GM18511 (cell line): ENCODE measurements at regions not wholly inside any gene's neighbourhood (a gene's known extent, or its start where the extent isn't known, plus 50 kb on each side); places are given as distances from the start of the nearest gene placed in this dataset.
A peak's percentile ranks its signal among the peaks of the same experiment; 100 is the strongest.

Experiments used
- ATAC-seq: cut with Tn5 transposase; IDR thresholded peaks from one replicate; pipeline ENCODE4 v1.9.1; 2021; ENCODE audit warnings: mild to moderate bottlenecking, moderate library complexity; ENCODE audit not compliant: unreplicated experiment

DNA sequence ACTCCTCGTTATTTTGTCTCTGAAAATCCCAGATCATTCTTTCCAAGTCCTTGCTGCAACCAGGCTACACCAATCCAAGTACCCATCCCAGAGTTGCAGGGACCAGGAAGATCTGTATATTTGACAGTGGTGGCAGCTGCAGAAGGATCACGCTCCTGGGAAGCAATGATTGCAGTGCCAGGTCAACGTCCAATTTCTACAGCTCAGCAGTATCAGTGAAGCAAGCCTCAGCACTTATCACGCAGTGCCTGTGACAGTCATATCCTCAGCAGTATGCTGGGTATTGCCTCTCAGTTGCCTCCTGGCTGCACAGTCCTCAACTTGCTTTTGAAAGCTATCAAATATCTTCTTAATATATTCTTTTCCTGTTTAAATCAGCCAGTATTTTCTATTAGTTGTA, 66.7 kb downstream of the BARHL2 start:
- no peak for ATAC-seq

DNA sequence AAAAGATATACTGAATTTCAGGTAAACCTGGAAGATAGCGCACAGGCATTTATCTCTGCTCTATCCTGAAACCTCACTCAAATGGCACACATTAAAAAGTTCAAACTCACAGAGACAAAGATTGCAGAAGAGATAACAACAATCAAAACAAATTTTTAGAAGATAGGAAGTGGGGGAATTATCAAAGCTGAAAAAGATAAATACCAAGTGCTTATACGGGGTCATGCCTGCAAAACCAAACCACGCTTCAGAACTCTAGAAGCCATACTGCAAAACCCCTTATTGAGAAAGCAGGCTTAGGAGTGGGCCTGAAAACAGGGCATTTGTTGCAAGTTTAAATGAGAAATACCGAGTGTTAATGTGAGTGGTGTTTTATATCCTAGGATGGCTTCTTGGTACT, 76.8 kb downstream of the BARHL2 start:
- ATAC-seq, result no peak

DNA sequence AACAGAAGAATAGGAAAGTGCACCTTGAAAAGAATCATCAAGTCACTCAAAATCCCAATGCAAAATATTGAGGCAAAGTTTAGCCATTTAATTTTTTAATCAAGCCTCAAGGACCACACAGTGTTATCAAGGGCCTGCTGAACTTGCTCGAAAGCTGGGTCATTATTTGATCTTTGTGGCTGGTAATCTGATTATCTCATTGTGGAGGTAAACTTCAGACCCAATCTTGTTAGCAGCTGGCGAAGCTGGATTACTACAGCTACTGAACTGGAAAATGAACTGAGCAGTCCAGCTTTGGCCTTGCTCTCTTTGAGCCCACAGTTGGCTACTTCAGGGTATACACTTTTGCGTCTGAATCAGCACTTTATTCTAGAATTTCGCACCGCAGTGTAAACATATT, 94.4 kb downstream of the BARHL2 start:
- no peak for ATAC-seq

DNA sequence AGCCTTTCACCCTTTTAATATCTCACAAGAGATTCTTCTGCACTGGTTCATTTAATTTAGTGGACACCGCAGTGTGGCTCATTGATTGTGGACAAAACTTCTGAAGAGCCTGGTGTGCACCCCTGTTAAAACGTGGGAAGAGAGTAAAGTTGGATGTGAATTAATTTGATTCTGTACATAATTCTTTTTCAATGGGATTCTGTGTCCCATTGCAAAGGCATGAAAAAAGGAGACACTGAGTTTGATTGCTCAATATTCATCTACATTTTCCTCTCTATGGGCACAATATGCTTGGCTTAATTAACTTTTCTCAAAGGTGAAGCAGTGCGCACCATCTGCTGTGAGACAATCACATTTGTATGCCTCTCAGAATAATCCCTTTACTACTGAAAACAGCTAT, 95.1 kb downstream of the BARHL2 start:
- no peak for ATAC-seq

DNA sequence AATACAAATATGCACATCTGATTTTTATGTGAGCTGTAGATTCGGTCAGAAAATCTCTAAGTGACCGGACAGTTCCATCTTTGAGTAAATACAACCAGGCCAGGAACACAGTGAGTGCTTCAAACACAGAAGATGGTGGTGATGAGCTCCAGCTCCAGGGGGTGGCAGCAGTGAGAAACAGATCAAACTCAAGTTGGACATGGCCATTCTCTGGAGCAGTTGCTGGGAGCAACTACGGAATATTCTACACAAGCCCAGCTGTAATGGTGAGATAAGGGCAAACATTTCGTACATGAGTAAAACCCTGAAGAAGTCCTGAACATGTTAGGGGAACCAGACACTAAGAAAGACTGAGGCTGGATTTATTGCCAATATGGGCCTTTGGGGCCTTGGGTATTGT, 100.7 kb downstream of the BARHL2 start:
- ATAC-seq, result no peak

DNA sequence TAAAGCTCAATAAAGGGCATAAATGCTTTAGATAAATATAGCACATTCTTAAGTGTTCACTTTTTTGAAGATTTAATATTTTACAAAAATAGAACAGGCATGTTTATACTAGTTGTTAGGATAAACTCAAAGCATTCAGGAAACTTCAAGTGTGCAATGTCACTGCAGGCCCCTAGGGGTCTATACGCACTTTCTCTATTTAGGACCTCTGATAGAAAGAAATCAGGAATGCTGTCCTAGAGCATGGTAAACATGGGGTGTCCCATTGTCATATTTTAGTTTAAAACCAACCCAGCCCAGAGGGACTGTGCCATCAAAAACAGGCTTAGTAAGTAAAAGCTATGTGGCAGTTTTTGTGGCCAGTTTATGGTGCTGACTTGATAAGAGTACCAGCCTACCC, 102.2 kb downstream of the BARHL2 start:
- ATAC-seq, result no peak

DNA sequence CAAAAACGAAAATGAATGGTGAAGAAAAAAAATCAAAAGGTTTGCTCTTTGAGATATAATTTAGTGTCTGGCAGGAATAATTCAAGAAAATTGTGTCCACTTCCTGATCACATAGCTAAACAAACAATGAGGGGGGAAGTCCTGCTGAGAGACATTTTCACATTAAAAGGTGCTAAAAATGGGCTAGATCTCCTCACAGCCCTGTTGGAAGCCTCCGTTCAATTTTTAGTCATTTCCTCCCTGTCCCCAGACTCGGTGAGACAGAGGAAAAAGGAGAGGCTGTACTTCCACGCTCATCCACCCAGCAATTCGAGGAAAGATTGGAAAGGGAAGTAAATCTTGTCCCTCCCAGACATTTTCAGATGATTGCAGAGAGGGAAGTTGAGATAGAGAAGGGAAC, 103.7 kb downstream of the BARHL2 start:
- no peak for ATAC-seq

DNA sequence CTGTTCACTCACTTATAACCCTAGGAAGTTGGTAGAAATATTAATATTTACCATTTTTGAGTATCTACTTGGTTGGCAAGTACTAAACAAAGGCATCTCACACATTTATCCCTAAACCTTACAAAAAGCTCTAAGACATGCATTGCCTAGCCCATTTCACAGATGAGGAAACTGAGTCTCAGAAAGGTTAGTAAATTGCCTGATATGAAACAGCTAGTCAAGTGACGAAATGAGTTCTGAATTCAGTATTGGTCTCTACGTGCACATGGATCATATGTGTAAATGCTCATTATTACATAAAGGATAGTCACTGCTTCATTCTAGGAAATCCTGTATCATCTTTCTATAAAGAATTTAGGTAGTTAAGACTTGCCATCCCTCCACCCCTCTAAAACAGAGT, 105.1 kb downstream of the BARHL2 start:
- ATAC-seq, result no peak

DNA sequence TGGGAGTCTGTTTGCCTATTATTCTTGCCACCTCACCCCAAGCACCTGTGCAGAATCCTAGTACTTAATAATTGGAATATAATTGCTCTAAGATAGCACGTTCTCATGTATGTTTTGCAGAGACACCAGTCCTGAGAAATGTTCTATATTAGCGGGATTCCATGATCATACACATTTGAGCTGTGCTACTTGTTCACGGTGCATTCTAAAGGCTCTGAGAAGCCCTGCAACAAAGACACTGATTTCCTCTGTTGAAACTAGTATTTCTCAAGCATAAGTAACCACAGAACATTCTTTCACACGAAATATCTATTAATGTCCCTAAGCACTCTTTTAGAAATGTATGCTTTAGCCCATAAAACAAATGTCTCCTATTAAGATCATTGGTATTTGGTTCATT, 109.4 kb downstream of the BARHL2 start:
- ATAC-seq, result no peak

DNA sequence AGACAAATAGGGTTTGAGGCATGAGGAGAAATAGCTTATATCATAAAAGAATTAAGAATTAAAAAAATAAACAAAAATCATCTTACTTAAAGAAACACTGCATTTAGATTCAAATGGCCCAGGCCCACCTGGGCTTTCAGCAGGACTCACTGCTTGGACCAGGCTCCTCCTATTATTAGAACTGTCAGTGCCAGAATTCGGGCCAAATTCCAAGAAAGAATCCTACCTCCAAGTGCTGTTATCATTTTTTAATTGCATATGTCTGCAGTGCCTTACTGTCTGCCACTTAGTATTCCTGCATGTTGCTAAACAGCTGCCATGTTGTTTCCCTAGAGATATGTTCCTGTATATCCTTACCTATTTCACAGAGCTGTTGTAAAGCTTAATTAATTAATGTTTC, 112.0 kb downstream of the BARHL2 start:
- no peak for ATAC-seq

DNA sequence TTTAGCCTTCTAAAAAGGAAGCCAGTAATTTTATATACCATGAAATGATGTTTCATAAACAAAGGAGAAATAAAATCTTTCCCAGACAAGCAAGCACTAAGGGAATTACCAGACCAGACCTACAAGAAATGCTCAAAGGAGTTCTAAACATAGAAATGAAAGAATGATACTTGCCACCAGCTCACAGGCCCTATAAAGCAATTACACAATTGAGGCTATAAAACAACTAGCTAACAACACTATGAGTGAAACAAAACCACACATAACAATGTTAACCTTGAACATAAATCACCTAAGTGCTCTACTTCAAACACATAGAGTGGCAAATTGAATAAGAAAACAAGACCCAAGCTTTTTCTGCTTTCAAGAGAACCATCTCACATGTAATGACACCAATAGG, 123.8 kb downstream of the BARHL2 start:
- no peak for ATAC-seq

DNA sequence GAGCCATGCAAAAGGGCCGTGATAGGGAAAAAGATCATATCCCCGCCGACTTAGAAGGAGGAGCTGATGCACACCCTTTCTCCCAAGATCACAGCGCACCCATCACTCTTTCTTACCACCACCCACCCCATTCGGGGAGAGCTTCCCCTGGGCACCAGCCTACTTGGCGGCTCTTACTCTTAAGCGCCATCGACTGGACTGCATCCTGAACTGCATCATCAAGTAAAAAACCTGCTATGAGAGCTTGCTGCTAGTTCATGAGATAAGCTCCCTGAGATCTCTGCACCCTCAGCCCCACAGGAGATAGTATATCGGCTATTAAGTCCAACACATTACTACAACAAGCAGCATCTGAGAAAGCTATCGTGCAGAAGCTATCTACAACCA, 125.1 kb downstream of the BARHL2 start:
- ATAC-seq, result no peak

DNA sequence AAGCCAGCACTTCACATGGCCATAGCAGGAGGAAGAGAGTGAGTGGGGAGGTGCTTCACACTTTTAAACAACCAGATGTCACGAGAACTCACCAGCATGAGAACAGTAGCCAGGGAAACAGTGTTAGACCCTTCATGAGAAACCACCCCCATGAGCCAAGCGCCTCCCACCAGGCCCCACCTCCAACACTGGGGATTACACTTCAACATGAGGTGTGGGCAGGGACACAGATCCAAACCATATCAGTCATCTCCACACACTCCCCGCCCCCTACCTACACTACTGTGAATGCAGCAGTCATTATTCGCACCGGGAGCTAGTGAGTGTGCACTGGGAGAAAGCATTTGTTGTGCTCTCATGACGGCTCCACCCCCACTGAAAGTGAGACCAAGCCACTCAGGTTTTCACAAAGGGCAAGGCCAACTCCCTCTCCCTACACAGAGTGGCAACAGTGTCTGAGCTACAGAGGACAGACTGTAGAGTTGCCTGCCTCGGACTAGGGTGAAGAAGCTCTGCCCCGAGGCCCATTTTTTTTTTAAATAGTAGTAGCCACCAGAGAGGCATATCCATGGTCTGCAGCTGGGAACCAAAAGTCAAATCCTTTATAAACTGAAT, 125.6 kb downstream of the BARHL2 start:
- no peak for ATAC-seq

DNA sequence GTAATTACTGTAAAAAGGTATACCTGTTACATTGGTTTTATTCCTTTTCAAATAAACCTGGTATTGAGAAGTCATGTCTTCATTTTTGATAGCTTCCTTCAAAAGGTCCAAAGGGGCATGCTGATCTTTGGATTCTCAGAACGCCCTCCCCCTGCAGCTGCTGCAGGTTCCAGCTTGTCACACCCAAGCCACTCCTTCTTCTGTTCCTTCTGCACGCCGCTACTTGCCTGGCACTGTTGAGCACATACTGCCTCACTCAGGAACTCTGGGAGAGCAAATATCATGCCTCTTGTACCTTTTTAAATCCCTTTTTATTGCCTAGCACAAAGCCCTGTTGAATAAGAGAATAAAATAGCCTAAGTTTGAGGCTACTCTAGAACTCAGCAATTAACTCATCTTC, 136.9 kb downstream of the BARHL2 start:
- ATAC-seq, result no peak

DNA sequence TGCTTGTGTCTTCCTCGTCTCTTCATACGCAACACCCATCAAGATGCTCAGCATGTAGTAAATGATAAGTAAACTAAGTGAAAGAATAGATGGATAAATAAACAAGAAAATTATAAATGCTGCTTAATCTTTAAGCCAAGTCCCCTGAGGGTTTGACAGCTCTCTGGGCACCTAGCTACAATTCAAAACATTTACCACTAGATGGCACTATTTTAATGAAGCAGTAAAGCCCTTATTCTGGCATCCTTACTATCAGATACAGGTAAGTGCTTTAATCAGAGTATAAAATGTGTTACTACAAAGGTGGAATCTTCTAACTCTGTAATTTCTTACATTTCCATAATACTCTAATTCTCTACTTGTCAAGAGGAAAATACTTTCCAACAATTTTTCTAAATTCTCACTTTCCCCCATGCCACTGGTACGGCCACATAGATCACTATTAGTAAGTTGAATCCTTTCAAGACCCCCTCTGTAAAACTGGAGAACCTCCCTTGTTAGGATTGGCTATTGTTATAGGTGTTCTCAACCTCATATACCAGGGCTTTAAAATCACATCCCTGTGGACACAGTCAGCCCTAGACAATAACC, 137.8 kb downstream of the BARHL2 start:
- ATAC-seq, result peak; percentile 91

DNA sequence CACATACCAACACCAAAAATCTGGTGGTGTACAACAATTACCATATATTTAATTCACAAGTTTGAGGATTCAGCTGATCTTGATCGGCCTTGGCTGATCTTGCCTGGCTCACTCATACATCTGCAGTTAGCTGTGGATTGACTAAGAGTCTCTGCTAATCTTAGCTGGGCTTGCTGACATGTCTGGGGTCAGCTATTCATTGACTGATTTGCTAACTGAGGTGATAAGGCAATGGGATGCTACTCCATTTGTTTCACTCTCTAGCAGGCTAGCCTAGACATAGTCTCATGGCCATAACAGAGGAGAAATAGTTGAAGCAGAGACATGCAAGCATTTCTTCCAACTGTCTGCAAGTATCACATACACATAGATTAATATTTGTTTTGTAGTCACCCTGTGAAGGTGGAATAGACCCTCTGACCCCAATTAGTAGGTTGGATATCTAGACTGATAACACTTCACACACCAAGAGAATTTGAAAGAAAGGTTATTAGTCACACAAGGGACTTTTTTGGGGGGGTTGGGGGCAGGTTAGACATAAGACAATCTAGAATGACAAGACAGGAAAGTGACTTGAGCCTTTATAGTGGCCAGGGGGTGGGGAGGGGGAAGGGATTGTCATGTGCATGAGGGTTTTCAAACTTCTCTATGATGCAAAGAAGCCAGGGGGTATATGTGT, 142.3 kb downstream of the BARHL2 start:
- ATAC-seq, result no peak

DNA sequence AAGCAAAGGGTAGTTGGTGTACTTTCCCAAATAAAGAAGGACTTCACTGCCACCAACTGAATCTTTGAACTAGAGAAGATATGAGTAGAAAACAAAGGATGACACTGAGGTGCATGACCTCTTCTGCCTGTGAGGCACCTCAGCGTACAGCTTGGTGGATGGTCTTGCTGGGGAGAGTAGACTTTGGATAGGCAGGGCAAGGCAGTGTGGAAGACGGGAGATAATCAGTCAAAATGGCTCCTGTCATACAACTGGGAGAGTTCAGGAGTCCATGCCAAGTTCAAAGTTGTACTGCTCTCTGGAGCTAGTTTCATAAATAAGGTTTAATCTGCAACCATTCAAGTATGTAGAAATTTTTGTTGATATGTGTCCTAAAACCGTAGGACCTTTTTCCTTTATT, 143.4 kb downstream of the BARHL2 start:
- no peak for ATAC-seq

DNA sequence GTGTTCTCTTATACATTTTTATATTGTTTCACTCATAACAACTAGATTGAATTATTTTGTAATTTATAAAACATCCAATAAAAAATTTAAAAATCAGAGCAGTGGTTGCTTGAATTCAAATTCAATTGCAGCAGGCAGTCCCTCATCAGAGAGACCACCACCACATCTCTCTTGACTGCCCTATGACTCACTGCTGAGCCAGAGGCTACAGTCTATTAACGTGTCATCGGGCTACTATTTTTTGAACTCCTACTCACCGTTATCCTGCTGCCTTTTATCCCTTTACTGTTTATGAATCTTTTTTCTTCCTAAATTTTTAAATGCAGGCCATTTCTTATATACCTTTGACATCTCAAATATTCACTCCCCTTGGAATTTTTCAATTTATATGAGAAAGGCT, 144.7 kb downstream of the BARHL2 start:
- ATAC-seq, result no peak

DNA sequence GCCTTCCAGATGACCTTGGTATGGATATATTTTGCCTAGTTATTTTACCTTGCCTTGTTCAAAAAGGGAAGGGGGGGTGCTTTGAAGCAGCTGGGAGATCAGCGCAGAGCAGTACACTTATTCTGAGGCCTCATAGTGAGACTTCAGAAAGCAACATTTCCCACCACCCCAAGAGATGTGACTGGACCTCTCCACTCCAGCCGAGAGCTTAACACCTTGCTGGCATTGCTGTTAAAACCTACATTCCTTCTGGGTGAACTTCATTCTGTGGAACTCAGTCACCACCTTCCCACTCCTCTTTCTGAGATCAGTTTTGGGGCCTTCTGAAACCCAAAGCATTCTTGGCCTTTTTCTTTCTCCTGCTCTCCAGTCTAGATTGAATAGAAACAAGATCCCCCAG, 148.7 kb downstream of the BARHL2 start:
- no peak for ATAC-seq

DNA sequence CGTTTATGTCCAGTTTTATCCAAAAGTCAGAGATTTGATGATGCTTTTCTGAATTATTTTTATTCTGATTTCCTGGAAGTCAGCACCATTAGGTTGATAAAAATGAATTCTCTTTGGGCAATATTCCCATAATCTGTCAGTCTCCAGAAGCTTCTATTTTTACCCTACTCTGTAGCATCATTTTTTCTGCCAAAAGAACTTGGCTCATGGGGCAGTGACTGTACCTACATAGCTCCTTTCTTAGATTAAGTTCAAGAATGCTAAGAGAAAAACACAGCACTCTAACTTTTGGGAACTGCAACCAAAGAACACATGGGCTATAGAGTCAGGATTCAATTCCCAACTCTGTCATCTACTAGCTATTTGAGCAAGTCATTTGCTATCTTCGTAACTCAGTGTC, 152.9 kb downstream of the BARHL2 start:
- ATAC-seq, result no peak

DNA sequence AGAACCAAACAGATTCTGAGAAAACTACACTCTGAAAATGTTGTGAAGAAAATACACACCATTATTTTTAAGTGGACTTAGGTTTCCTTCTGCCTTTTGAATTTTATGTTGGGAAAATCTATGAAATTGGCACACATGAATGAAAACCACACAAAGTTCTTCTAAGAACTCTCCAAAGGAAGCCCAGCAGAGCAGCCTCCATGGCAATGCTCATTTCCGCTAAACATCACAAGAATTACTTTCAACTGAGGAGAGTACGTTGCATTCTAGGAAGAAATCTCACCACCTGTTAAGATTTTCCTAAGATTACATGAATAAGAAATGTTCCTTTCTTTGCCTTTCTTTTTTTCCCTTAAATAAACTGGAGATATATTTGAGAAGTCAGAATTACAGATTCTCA, 154.2 kb downstream of the BARHL2 start:
- ATAC-seq, result no peak

DNA sequence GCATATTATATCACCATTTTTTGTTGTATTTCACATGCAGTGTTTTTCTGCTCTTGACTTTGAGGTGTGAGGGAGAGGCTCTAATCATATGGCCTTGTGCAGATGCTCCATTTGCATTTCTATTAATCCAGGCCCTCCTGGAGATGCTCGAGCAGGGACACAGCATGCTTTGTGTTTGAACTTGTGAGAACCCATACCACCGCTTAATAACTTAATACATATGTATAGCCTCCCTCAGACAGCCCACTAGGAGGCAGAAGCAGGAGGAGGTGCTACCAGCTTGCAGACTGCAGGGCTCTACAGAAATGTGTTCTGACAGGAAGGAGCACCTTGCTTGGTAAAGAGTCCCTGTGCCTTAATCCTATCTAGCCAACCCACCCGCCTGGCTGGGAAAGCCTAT, 155.2 kb downstream of the BARHL2 start:
- no peak for ATAC-seq
